SK-N-SH treated with all-trans-retinoic acid at 6 μM for 48 hours (cell line): ENCODE measurements at regions not wholly inside any gene's neighbourhood (a gene's known extent, or its start where the extent isn't known, plus 50 kb on each side); places are given as distances from the start of the nearest gene placed in this dataset.

Source experiments
- ISL1 ChIP-seq: fragments of 250-450 bp; sonication (Bioruptor Pico); IDR thresholded peaks from 2 replicates; pipeline ENCODE4 v2.1.2; 2022; ENCODE audit warnings: mild to moderate bottlenecking, moderate library complexity
- PATZ1 ChIP-seq: fragments of 250-450 bp; sonication (Bioruptor Pico); IDR thresholded peaks from 2 replicates; pipeline ENCODE4 v1.8.0; 2020; ENCODE audit warnings: mild to moderate bottlenecking, moderate library complexity, borderline replicate concordance
- ZFP30 ChIP-seq: fragments of 450-650 bp; formaldehyde crosslinking; IDR thresholded peaks from 2 replicates; pipeline ENCODE4 v1.5.0; 2022; ENCODE audit warnings: mild to moderate bottlenecking, moderate library complexity
- ZNF565 ChIP-seq: fragments of 450-650 bp; formaldehyde crosslinking; conservative IDR thresholded peaks from 2 replicates; pipeline ENCODE4 v1.5.0; 2020; ENCODE audit warnings: low read depth, mild to moderate bottlenecking, moderate library complexity

- TF ChIP-seq PATZ1 (CRISPR knock-in tag) (no peak), ZNF565 (CRISPR knock-in tag) (no peak), ZFP30 (no peak), ISL1 (CRISPR knock-in tag) (no peak)
Measured at GRCh38 chr7:85931919-85932318, 711.8 kb upstream of the GRM3 start.
